NCI-H2171 (cell line): ENCODE measurements at regions not wholly inside any gene's neighbourhood (a gene's known extent, or its start where the extent isn't known, plus 50 kb on each side); places are given as distances from the start of the nearest gene placed in this dataset.

Source experiments
- DNase-seq: peaks from one replicate; lab custom pipeline; 2025; lab: John Stamatoyannopoulos, UW

GRCh38 chr10:57535306-57535705 lies 732.4 kb downstream of the IPMK start:
- DNase-seq = no peak

- no peak for DNase-seq
Measured at GRCh38 chr10:57513637-57514036, 754.1 kb downstream of the IPMK start.

- DNase-seq = no peak
Measured at GRCh38 chr10:57507788-57508187, 759.9 kb downstream of the IPMK start.

GRCh38 chr10:57506414-57507094 lies 761.1 kb downstream of the IPMK start:
- no peak for DNase-seq

- no peak for DNase-seq
Measured at GRCh38 chr10:57494486-57494885, 773.2 kb downstream of the IPMK start.

- no peak for DNase-seq
Measured at GRCh38 chr10:57482259-57482658, 785.4 kb downstream of the IPMK start.

GRCh38 chr10:57472823-57473619 lies 794.7 kb downstream of the IPMK start:
- no peak for DNase-seq

GRCh38 chr10:57468894-57469432 lies 798.7 kb downstream of the IPMK start:
- no peak for DNase-seq

- no peak for DNase-seq
Measured at GRCh38 chr10:57465155-57465554, 802.5 kb downstream of the IPMK start.

- DNase-seq = no peak
Measured at GRCh38 chr10:57460540-57460939, 807.2 kb downstream of the IPMK start.

GRCh38 chr10:57457972-57458512 lies 809.7 kb downstream of the IPMK start:
- no peak for DNase-seq

- no peak for DNase-seq
Measured at GRCh38 chr10:57430376-57430775, 837.3 kb downstream of the IPMK start.

- no peak for DNase-seq
Measured at GRCh38 chr10:57420881-57421280, 846.8 kb downstream of the IPMK start.

GRCh38 chr10:57418476-57418875 lies 849.2 kb downstream of the IPMK start:
- no peak for DNase-seq

- no peak for DNase-seq
Measured at GRCh38 chr10:57395923-57396322, 871.8 kb downstream of the IPMK start.

- DNase-seq = no peak
Measured at GRCh38 chr10:57367412-57367811, 900.3 kb downstream of the IPMK start.

GRCh38 chr10:57362811-57363210 lies 904.9 kb downstream of the IPMK start:
- no peak for DNase-seq

GRCh38 chr10:57353403-57354003 lies 914.2 kb downstream of the IPMK start:
- no peak for DNase-seq

GRCh38 chr10:57351076-57351475 lies 916.6 kb downstream of the IPMK start:
- no peak for DNase-seq

GRCh38 chr10:57341294-57341693 lies 926.4 kb downstream of the IPMK start:
- no peak for DNase-seq

- no peak for DNase-seq
Measured at GRCh38 chr10:57338823-57339558, 928.7 kb downstream of the IPMK start.

- DNase-seq = no peak
Measured at GRCh38 chr10:57336865-57337264, 930.8 kb downstream of the IPMK start.
